ENCODE measurements at regions not wholly inside any gene's neighbourhood (a gene's known extent, or its start where the extent isn't known, plus 50 kb on each side); places are given as distances from the start of the nearest gene placed in this dataset.

- Histone ChIP-seq H3K4me1 (ENCODE audit: insufficient read depth, low read length) (no peaks in the 10 kb centered on the region), H3K9me3 (ENCODE audit: control insufficient read depth, insufficient read depth, low read length) (peaks cover 5% of the 10 kb centered on the region; the same call in 1 of the 2 replicates)
Measured at GRCh38 chr6:164211254-164211653, 796.7 kb downstream of the QKI start.

GRCh38 chr6:164210783-164211182 is 796.3 kb downstream of the QKI start:
- H3K36me3 ChIP-seq (ENCODE audit: insufficient read depth, low read length), result no peaks in the 10 kb centered on the region
- no peak overlapping the region for H3K9ac ChIP-seq (ENCODE audit: low read depth, low read length)
- no peaks in the 10 kb centered on the region for H3K4me1 ChIP-seq (ENCODE audit: insufficient read depth, low read length)
- H3K9me3 ChIP-seq (ENCODE audit: control insufficient read depth, insufficient read depth, low read length), result peaks cover 5% of the 10 kb centered on the region; the same call in 1 of the 2 replicates

More at GRCh38 chr6:164211254-164211653, 796.7 kb downstream of the QKI start:
- H3K36me3 ChIP-seq (ENCODE audit: insufficient read depth, low read length), result no peaks in the 10 kb centered on the region
- no peak overlapping the region for H3K9ac ChIP-seq (ENCODE audit: low read depth, low read length)

DNA sequence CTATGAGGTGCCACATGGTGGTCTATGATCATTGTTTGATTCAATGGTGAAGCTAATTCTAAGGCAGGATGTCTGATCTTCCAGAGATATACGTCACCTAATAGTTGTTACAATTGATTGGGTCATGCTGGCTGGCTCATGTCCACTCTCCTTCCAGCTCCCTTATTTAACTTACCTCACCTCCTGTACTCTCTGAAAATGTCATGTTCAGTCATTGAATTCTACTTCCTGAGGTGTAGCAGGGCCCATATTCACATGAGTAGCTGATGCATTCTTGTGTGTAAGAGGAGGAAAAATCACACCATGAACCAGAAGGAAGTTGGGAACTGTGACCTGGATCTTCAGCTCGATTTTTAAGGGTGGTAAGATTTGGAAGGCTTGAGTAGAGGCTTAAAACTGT is 795.8 kb downstream of the QKI start:
- Histone ChIP-seq H3K4me1 (ENCODE audit: insufficient read depth, low read length) (no peaks in the 10 kb centered on the region), H3K9ac (ENCODE audit: low read depth, low read length) (no peak overlapping the region), H3K9me3 (ENCODE audit: control insufficient read depth, insufficient read depth, low read length) (peaks cover 5% of the 10 kb centered on the region; the same call in 1 of the 2 replicates), H3K36me3 (ENCODE audit: insufficient read depth, low read length) (no peaks in the 10 kb centered on the region)

DNA sequence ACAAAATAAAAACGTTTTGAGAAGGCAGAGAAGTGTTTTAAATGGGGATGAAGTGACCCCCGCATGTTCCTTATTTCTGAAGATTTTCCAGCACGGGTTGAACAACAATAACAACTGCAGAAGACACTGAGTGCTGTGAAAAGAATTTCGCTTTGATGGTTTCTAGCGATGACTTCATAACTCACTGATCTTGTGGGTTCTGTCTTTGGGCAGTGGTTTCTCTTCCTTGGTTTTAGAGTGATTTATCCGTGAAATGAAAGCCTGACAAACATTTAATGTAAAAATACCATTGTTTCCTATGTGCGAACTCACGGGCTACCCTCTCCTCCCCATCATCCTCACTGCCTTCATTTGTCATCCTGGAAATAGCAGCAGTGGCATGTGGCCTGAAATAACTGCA is 793.9 kb downstream of the QKI start:
- Histone ChIP-seq H3K36me3 (ENCODE audit: insufficient read depth, low read length) (no peaks in the 10 kb centered on the region), H3K9me3 (ENCODE audit: control insufficient read depth, insufficient read depth, low read length) (peaks cover 11% of the 10 kb centered on the region; the same call in 1 of the 2 replicates), H3K9ac (ENCODE audit: low read depth, low read length) (no peak overlapping the region), H3K4me1 (ENCODE audit: insufficient read depth, low read length) (no peaks in the 10 kb centered on the region)

DNA sequence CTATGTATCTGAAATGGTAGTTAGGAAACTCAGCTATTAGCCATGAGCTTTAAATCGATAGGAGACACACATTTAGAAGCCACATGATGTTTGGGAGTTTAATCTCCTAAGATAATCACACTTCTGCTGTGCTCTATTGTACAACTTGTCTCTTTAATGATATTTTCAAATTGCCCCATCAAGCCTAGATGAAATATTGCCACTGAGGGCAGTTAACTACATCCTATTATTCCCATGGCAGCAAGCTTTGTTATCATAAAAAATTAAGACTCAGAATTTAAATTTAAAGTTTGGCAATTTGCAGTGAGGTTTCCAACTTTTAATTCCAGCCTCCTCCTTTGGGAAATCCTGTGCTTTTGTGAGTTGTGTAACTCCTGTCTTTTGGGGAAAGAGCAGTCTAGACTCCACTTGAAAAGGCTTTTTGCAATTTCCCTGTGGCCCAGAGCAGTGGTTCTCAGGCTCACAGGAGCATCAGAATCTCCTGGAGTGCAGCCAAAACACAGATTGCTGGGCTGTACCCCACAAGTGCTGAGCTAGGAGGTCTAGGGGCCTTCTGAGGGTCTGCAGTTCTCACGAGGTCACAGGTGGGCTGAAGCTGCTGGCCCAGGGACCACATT is 792.4 kb downstream of the QKI start:
- H3K4me1 ChIP-seq (ENCODE audit: insufficient read depth, low read length), result no peaks in the 10 kb centered on the region
- H3K9ac ChIP-seq (ENCODE audit: low read depth, low read length), result no peak overlapping the region
- H3K9me3 ChIP-seq (ENCODE audit: control insufficient read depth, insufficient read depth, low read length), result peaks cover 6% of the 10 kb centered on the region; the same call in 1 of the 2 replicates
- H3K36me3 ChIP-seq (ENCODE audit: insufficient read depth, low read length), result no peaks in the 10 kb centered on the region

GRCh38 chr6:164200071-164200470 is 785.6 kb downstream of the QKI start:
- Histone ChIP-seq H3K4me1 (ENCODE audit: insufficient read depth, low read length) (no peaks in the 10 kb centered on the region), H3K9me3 (ENCODE audit: control insufficient read depth, insufficient read depth, low read length) (peaks cover 3% of the 10 kb centered on the region; the same call in 1 of the 2 replicates), H3K36me3 (ENCODE audit: insufficient read depth, low read length) (no peaks in the 10 kb centered on the region)

DNA sequence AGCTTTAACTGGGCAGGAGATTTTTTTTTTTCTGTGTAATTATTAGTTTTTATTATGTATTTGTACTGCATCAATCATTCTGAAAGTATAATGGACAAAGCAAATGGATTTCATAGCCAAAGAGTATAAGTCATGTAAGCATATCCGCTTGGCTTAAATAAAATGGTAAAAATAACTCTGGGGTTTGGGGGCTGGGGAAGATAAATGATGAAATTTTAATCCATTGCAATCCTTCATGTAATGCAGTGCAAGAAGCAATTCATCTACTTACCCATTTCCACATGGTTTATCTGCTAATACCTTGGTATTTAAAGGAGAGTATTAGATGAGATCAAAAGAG is 781.4 kb downstream of the QKI start:
- H3K9me3 ChIP-seq (ENCODE audit: control insufficient read depth, insufficient read depth, low read length), result no peaks in the 10 kb centered on the region

More at GRCh38 chr6:164200071-164200470, 785.6 kb downstream of the QKI start:
- H3K9ac ChIP-seq (ENCODE audit: low read depth, low read length), result no peak overlapping the region

DNA sequence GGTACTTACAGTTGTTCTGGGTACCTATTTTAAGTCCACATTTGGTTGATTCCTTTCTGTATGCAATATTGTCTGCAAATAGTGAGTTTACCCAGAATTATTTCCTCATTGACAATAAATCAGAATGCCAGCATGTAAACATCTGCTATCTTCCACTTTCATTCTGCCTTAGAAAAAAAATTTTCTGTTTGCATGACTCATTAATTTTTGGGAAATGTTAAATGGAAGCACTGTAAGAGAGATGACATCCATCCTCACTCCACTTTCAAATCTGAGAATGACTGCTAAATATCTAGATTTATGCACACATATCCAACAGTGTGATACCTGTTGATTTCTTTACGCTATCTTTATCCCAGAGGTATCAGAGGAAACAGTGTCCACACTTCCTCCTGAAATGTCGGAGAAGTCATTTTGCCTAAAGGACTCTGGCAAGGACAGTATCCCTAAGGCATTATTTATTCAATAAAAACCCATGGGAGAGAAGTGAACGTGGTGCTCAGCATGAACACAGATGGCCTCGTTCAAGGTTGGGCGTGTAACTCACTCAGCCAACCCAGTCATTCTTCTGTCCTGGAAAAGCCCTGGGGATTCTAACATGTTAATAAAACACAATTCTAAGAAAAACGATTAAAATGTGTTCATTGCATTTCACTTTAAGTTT is 780.9 kb downstream of the QKI start:
- Histone ChIP-seq H3K4me1 (ENCODE audit: insufficient read depth, low read length) (no peaks in the 10 kb centered on the region), H3K9ac (ENCODE audit: low read depth, low read length) (no peak overlapping the region), H3K9me3 (ENCODE audit: control insufficient read depth, insufficient read depth, low read length) (no peaks in the 10 kb centered on the region), H3K36me3 (ENCODE audit: insufficient read depth, low read length) (no peaks in the 10 kb centered on the region)

More for the DNA sequence above, 781.4 kb downstream of the QKI start:
- no peak overlapping the region for H3K9ac ChIP-seq (ENCODE audit: low read depth, low read length)
- H3K36me3 ChIP-seq (ENCODE audit: insufficient read depth, low read length), result no peaks in the 10 kb centered on the region
- H3K4me1 ChIP-seq (ENCODE audit: insufficient read depth, low read length), result no peaks in the 10 kb centered on the region

DNA sequence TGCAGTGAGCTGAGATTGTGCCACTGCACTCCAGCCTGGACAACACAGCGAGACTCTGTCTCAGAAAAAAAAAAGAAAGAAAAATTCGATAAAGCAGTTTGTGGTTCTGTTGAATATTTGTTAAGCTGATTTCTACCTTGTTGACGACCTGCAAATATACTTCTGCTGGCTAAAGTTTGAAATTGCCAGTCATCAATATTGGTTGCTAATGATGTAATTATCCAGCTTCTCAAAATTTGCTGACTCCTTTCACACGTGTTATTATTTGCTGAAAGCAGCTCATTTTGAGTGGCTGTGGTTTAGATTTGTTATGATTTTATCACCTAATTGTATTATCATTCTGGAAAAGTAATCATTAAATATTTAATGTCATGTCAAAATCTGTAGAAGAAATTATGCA is 774.3 kb downstream of the QKI start:
- no peak overlapping the region for H3K9ac ChIP-seq (ENCODE audit: low read depth, low read length)
- H3K9me3 ChIP-seq (ENCODE audit: control insufficient read depth, insufficient read depth, low read length), result no peaks in the 10 kb centered on the region
- no peaks in the 10 kb centered on the region for H3K36me3 ChIP-seq (ENCODE audit: insufficient read depth, low read length)
- no peaks in the 10 kb centered on the region for H3K4me1 ChIP-seq (ENCODE audit: insufficient read depth, low read length)

- Histone ChIP-seq H3K4me1 (ENCODE audit: insufficient read depth, low read length) (no peaks in the 10 kb centered on the region), H3K9me3 (ENCODE audit: control insufficient read depth, insufficient read depth, low read length) (no peaks in the 10 kb centered on the region)
Measured at GRCh38 chr6:164185471-164185871, 771.0 kb downstream of the QKI start.

DNA sequence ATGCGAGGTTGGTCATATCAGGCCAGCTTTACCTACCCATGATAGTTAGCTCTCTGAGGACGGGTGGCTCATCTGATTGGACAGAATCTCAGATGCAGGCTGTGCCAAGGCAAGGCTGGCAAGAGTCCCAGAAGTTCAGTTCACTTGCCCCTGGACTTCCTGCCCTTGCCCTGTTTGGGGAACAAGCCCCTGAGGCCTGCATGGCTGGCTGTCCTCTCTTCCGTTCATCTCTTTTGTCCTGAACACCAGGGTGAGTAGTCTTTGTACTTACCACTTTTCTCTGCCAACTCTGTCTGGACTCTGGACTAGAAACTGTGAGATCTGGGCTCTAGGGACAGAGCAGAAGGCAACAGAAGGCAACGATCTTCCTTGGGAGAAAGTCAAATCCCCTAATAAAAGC is 769.9 kb downstream of the QKI start:
- no peak overlapping the region for H3K9ac ChIP-seq (ENCODE audit: low read depth, low read length)
- no peaks in the 10 kb centered on the region for H3K9me3 ChIP-seq (ENCODE audit: control insufficient read depth, insufficient read depth, low read length)
- no peaks in the 10 kb centered on the region for H3K36me3 ChIP-seq (ENCODE audit: insufficient read depth, low read length)
- no peaks in the 10 kb centered on the region for H3K4me1 ChIP-seq (ENCODE audit: insufficient read depth, low read length)

More at GRCh38 chr6:164185471-164185871, 771.0 kb downstream of the QKI start:
- Histone ChIP-seq H3K36me3 (ENCODE audit: insufficient read depth, low read length) (no peaks in the 10 kb centered on the region), H3K9ac (ENCODE audit: low read depth, low read length) (no peak overlapping the region)

DNA sequence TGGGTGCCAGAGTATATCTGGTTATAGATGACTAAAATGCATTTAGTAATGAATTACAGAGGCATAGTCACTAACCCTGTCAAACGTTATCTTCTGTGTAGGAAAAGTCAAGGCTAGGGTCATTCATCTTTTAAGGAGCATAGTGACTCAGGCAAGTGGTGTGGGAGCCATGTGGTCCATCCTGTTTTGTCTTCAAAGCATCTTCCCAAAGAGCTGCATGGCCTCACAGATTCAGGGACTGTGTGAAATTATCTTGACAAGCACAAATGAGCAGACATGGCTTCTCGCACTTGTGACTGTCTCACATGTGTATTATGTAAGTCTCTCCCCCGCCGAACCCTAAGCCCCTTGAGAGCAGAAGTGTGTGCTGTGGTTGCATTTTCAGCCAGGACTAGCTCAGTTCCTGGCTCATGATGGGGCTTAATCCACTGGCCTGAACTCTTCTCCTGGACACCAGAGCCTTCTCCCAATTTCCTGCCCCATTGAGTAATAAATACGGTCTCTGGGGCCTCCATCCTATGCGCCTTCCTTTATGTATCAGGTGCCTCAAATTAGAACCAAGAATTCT is 769.1 kb downstream of the QKI start:
- Histone ChIP-seq H3K36me3 (ENCODE audit: insufficient read depth, low read length) (no peaks in the 10 kb centered on the region), H3K4me1 (ENCODE audit: insufficient read depth, low read length) (no peaks in the 10 kb centered on the region), H3K9ac (ENCODE audit: low read depth, low read length) (no peak overlapping the region), H3K9me3 (ENCODE audit: control insufficient read depth, insufficient read depth, low read length) (no peaks in the 10 kb centered on the region)

GRCh38 chr6:164178679-164179332 is 764.3 kb downstream of the QKI start:
- Histone ChIP-seq H3K36me3 (ENCODE audit: insufficient read depth, low read length) (no peaks in the 10 kb centered on the region), H3K9ac (ENCODE audit: low read depth, low read length) (no peak overlapping the region), H3K9me3 (ENCODE audit: control insufficient read depth, insufficient read depth, low read length) (no peaks in the 10 kb centered on the region; the same call in 1 of the 2 replicates), H3K4me1 (ENCODE audit: insufficient read depth, low read length) (no peaks in the 10 kb centered on the region)

- Histone ChIP-seq H3K9ac (ENCODE audit: low read depth, low read length) (no peak overlapping the region), H3K36me3 (ENCODE audit: insufficient read depth, low read length) (no peaks in the 10 kb centered on the region), H3K9me3 (ENCODE audit: control insufficient read depth, insufficient read depth, low read length) (no peaks in the 10 kb centered on the region), H3K4me1 (ENCODE audit: insufficient read depth, low read length) (peaks cover 11% of the 10 kb centered on the region; the same call in 1 of the 2 replicates)
Measured at GRCh38 chr6:164169355-164169754, 754.8 kb downstream of the QKI start.
